Epithelial cell of proximal tubule (primary cell): ENCODE measurements at regions not wholly inside any gene's neighbourhood (a gene's known extent, or its start where the extent isn't known, plus 50 kb on each side); places are given as distances from the start of the nearest gene placed in this dataset.

Experiments used
- DNase-seq: peaks from one replicate; pipeline ENCODE4 v3.0.0-alpha.2; 2011; ENCODE audit warnings: low read depth
- H3K4me3 ChIP-seq: 2 replicates; pipeline ENCODE4 v1.5.1; 2011; ENCODE audit warnings: low read depth, mild to moderate bottlenecking, low read length
- TF ChIP-seq, protein P1 (sequence below): conservative IDR thresholded peaks from 2 replicates; pipeline ENCODE4 v1.5.1; 2012; ENCODE audit warnings: low read depth, mild to moderate bottlenecking, low read length

DNA sequence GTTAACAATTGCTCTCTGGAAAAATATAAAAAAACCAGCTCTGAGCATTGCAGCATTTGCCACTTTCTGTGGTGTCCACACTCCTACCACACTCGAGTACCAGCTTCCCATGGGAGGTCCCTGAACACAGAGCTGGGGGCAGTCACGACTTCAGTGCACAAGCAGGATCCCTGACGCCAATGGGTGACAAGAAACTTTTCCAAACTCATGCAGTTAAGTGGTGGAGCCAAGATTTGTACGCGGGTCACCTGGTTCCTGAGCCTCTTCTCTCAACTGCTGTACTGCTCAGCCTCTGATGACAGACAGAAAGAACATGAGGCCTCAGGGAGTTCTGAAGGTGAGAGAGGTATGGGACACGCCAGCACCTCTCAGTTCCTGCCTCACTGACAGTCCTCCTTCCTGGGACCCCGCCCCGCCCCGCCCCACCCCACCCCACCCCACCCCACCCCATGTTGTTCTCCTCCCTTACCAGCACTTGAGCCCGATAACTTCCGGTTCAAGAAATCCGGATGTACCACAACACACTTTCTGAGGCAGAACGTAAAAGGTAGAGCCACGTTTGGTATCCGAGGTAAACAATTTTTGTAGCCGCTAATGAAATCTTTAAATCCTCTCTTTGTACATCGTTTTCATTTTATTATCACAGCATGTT, 287.6 kb downstream of the MYCN start:
- no peak overlapping the region for H3K4me3 ChIP-seq
- TF ChIP-seq, protein P1, sequence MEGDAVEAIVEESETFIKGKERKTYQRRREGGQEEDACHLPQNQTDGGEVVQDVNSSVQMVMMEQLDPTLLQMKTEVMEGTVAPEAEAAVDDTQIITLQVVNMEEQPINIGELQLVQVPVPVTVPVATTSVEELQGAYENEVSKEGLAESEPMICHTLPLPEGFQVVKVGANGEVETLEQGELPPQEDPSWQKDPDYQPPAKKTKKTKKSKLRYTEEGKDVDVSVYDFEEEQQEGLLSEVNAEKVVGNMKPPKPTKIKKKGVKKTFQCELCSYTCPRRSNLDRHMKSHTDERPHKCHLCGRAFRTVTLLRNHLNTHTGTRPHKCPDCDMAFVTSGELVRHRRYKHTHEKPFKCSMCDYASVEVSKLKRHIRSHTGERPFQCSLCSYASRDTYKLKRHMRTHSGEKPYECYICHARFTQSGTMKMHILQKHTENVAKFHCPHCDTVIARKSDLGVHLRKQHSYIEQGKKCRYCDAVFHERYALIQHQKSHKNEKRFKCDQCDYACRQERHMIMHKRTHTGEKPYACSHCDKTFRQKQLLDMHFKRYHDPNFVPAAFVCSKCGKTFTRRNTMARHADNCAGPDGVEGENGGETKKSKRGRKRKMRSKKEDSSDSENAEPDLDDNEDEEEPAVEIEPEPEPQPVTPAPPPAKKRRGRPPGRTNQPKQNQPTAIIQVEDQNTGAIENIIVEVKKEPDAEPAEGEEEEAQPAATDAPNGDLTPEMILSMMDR = no peak
- no peak for DNase-seq

- TF ChIP-seq, protein P1 = no peak
- no peak overlapping the region for H3K4me3 ChIP-seq
- no peak for DNase-seq
Measured at GRCh38 chr2:16226943-16227664, 286.8 kb downstream of the MYCN start.

GRCh38 chr2:16226381-16226780, 286.0 kb downstream of the MYCN start:
- TF ChIP-seq, protein P1 = no peak
- DNase-seq = no peak
- no peak overlapping the region for H3K4me3 ChIP-seq

DNA sequence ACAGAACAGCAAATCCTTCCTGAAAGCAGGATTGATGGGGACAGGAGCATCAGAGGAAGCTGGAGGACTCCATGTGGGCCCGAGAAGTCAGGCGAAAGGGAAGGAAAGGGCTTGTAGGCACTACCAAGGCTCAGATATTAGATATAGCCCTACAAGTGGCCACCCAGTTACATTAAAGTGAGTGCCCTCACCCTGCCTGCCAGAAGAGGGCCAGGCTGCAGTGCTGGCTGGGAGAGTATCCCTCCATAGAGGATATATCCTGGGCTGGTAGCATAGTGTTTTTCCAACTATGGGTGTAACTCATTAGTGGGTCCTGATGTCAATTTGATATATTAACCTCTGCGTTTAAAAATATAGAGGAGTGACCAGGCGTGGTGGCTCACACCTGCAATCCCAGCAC, 285.2 kb downstream of the MYCN start:
- DNase-seq = no peak
- H3K4me3 ChIP-seq = no peak overlapping the region
- TF ChIP-seq, protein P1 = no peak

DNA sequence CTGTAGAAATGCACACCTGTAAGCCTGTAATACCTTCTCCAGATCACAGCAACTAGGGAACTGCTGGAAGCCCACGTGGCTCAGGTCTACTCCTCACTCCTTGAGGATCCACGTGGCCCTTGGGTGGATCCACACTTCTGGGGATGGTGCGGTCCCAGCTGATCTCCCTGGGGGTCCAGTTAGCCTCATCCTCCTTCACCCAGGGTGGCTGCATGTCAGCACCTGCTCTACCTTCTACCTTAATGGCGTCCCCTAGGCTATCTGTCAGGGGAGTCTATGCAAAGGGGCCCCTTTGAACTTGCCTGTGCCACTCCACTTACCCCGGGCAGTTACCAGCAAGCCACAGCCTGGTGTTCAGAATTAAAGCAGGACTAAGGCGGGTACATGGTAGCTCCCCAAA, 284.7 kb downstream of the MYCN start:
- TF ChIP-seq, protein P1 = no peak
- H3K4me3 ChIP-seq = no peak overlapping the region
- no peak for DNase-seq

DNA sequence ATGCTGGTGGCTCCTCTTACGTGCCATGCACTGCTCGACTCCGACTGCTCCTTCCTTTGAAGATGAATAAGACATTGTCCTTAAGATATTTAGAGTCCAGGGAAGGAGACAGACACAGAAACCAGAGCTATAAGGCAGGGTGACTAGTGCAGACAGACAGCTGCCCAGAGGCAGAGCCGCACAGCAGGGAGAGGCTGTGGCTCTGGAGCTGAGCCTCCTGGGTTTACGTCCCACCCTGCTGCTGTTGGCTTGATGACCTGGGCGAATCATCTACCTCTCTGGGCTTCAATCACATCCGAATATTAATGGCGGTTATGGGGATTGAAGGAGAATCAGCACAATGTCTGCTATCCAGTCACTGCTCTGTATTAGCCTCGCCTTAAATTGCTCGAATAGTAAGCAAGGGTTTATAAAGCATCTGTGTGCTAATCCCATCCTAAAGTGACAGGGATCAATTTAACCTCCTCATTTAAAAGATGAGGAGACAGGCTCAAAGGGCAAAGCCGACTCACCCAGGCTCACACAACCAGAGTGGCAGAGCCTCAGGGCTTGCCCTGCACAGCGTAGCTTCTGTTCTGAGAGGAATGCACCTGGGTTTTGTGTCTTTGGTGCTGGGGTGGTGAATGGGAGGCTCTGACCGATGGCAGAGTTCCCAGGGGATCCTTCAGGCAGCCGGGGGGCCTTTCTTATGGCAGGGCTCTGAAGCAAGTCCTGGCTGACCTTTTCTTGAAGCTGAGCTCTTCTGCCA, 284.1 kb downstream of the MYCN start:
- H3K4me3 ChIP-seq = no peak overlapping the region
- TF ChIP-seq, protein P1 = no peak
- no peak for DNase-seq
